PFSK-1 (cell line): ENCODE measurements at regions not wholly inside any gene's neighbourhood (a gene's known extent, or its start where the extent isn't known, plus 50 kb on each side); places are given as distances from the start of the nearest gene placed in this dataset.

Experiments used
- FOXP2 ChIP-seq: optimal IDR thresholded peaks from 2 replicates; pipeline ENCODE3; 2011; ENCODE audit warnings: borderline replicate concordance, control low read depth, inconsistent platforms; ENCODE audit not compliant: insufficient read depth; ENCODE audit errors: extremely low read length, extremely low read depth
- POLR2AphosphoS5 ChIP-seq: IDR thresholded peaks from 2 replicates; pipeline ENCODE4 v1.6.1; 2012; ENCODE audit warnings: low read depth, mild to moderate bottlenecking, control low read depth, low read length, moderate library complexity
- REST ChIP-seq, 2 experiments: IDR thresholded peaks; 2 replicates each; pipeline versions ENCODE4 v1.6.1 to v1.8.0; 2011 to 2012; ENCODE audit warnings: low read depth in 2 of 2, low read length in 2 of 2, control low read depth in 1 of 2, inconsistent platforms in 1 of 2, mild to moderate bottlenecking in 1 of 2, moderate library complexity in 1 of 2; ENCODE audit not compliant: insufficient read depth in 1 of 2
- SIN3A ChIP-seq: IDR thresholded peaks from 2 replicates; pipeline ENCODE4 v1.6.1; 2012; ENCODE audit warnings: mild to moderate bottlenecking, low read length, moderate library complexity, borderline replicate concordance; ENCODE audit not compliant: insufficient read depth
- TAF1 ChIP-seq: IDR thresholded peaks from 2 replicates; pipeline ENCODE4 v1.6.1; 2012; ENCODE audit warnings: low read length, control low read depth, borderline replicate concordance; ENCODE audit not compliant: insufficient read depth

GRCh38 chr4:114396808-114397207, 201.8 kb upstream of the UGT8 start:
- TF ChIP-seq REST (IDR thresholded peaks at IDR 0.05; ENCODE audit: insufficient read depth in 1 of 2, low read depth in 2 of 2, low read length in 2 of 2) (no peak), POLR2AphosphoS5 (no peak), SIN3A (no peak), TAF1 (no peak), FOXP2 (no peak)

- TF ChIP-seq SIN3A = no peak
- no peak for TF ChIP-seq REST (IDR thresholded peaks at IDR 0.05; ENCODE audit: insufficient read depth in 1 of 2, low read depth in 2 of 2, low read length in 2 of 2)
- TF ChIP-seq FOXP2 = no peak
- TF ChIP-seq POLR2AphosphoS5 = no peak
- no peak for TF ChIP-seq TAF1
Measured at GRCh38 chr4:114398410-114398809, 200.2 kb upstream of the UGT8 start.

GRCh38 chr4:114399105-114399504, 199.5 kb upstream of the UGT8 start:
- no peak for TF ChIP-seq TAF1
- no peak for TF ChIP-seq FOXP2
- TF ChIP-seq REST (IDR thresholded peaks at IDR 0.05; ENCODE audit: insufficient read depth in 1 of 2, low read depth in 2 of 2, low read length in 2 of 2) = no peak
- no peak for TF ChIP-seq SIN3A
- TF ChIP-seq POLR2AphosphoS5 = no peak

GRCh38 chr4:114400531-114400930, 198.1 kb upstream of the UGT8 start:
- TF ChIP-seq REST (IDR thresholded peaks at IDR 0.05; ENCODE audit: insufficient read depth in 1 of 2, low read depth in 2 of 2, low read length in 2 of 2) (no peak), FOXP2 (no peak), SIN3A (no peak), TAF1 (no peak), POLR2AphosphoS5 (no peak)

- TF ChIP-seq FOXP2 (no peak), POLR2AphosphoS5 (no peak), TAF1 (no peak), SIN3A (no peak), REST (IDR thresholded peaks at IDR 0.05; ENCODE audit: insufficient read depth in 1 of 2, low read depth in 2 of 2, low read length in 2 of 2) (no peak)
Measured at GRCh38 chr4:114401483-114401882, 197.1 kb upstream of the UGT8 start.
